ENCODE measurements at regions not wholly inside any gene's neighbourhood (a gene's known extent, or its start where the extent isn't known, plus 50 kb on each side); places are given as distances from the start of the nearest gene placed in this dataset.

- H3K27ac ChIP-seq, result no peak overlapping the region
- no peak overlapping the region for H3K4me3 ChIP-seq
- H3K36me3 ChIP-seq, result peaks cover 0 to 27% (median 0%) of the 10 kb centered on the region in 3 donors
- no peaks in the 10 kb centered on the region for H3K27me3 ChIP-seq
- TF ChIP-seq POLR2A (IDR thresholded peaks at IDR 0.05) (no peak), EP300 (IDR thresholded peaks at IDR 0.05) (no peak), CTCF (IDR thresholded peaks at IDR 0.05) (no peak)
- DNase-seq (ENCODE audit: low spot score in 2 of 2), result no peak
- H3K9me3 ChIP-seq, result peaks cover 0 to 27% (median 0%) of the 10 kb centered on the region in 4 donors
- H3K4me1 ChIP-seq, result peaks cover 0 to 6% (median 0%) of the 10 kb centered on the region in 4 donors
Measured at GRCh38 chr16:85184404-85184803, 72.1 kb upstream of the CIBAR2 start.

GRCh38 chr16:85185303-85186100, 73.2 kb upstream of the CIBAR2 start:
- Histone ChIP-seq H3K4me1 (peaks cover 0 to 6% (median 0%) of the 10 kb centered on the region in 4 donors), H3K4me3 (no peak overlapping the region), H3K9me3 (peaks cover 0 to 38% (median 4%) of the 10 kb centered on the region in 4 donors), H3K36me3 (peaks cover 0 to 27% (median 0%) of the 10 kb centered on the region in 3 donors), H3K27me3 (no peaks in the 10 kb centered on the region), H3K27ac (no peak overlapping the region)
- TF ChIP-seq CTCF (IDR thresholded peaks at IDR 0.05) (no peak), POLR2A (IDR thresholded peaks at IDR 0.05) (no peak), EP300 (IDR thresholded peaks at IDR 0.05) (no peak)
- 84 to 85% methylated on average over 17 to 22 of the region's 22 CpGs for WGBS, 2 donors
- no peak for DNase-seq (ENCODE audit: low spot score in 2 of 2)

- TF ChIP-seq EP300 (IDR thresholded peaks at IDR 0.05) (no peak), CTCF (IDR thresholded peaks at IDR 0.05) (no peak), POLR2A (IDR thresholded peaks at IDR 0.05) (no peak)
- peaks cover 0 to 40% (median 4%) of the 10 kb centered on the region in 4 donors for H3K9me3 ChIP-seq
- no peak overlapping the region for H3K4me3 ChIP-seq
- peaks cover 0 to 27% (median 0%) of the 10 kb centered on the region in 3 donors for H3K36me3 ChIP-seq
- WGBS, 2 donors, result 56 to 89% methylated on average over 5 to 13 of the region's 13 CpGs
- H3K4me1 ChIP-seq, result peaks cover 0 to 6% (median 0%) of the 10 kb centered on the region in 4 donors
- no peak for DNase-seq (ENCODE audit: low spot score in 2 of 2)
- H3K27me3 ChIP-seq, result no peaks in the 10 kb centered on the region
- no peak overlapping the region for H3K27ac ChIP-seq
Measured at GRCh38 chr16:85187002-85187401, 74.7 kb upstream of the CIBAR2 start.

DNA sequence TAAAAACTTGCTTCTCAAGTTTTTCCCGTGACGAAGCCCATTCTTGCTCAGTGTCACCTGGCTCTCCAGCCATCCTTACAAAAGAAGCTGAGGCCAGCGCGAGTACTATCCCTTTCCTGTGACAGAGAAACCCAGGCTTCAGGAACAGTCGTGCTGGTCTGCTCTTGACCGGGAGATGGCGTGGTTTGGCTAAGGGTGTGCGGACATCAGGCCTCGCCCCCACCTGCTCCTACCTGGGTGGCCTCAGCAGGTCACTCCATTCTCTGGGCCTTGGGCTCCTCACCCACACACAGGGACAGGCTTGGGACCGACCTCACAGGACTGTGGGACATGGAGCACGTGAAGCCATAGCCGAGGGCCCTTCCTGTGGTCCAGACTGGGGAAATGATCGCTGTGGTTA, 75.2 kb upstream of the CIBAR2 start:
- TF ChIP-seq EP300 (IDR thresholded peaks at IDR 0.05) (no peak), POLR2A (IDR thresholded peaks at IDR 0.05) (no peak), CTCF (IDR thresholded peaks at IDR 0.05) (no peak)
- Histone ChIP-seq H3K36me3 (peaks cover 0 to 27% (median 0%) of the 10 kb centered on the region in 3 donors), H3K27ac (no peak overlapping the region), H3K4me1 (peaks cover 0 to 6% (median 0%) of the 10 kb centered on the region in 4 donors), H3K9me3 (peaks cover 0 to 40% (median 4%) of the 10 kb centered on the region in 4 donors), H3K4me3 (no peak overlapping the region), H3K27me3 (no peaks in the 10 kb centered on the region)
- 76 to 86% methylated on average over 13 of the region's 13 CpGs for WGBS, 2 donors
- no peak for DNase-seq (ENCODE audit: low spot score in 2 of 2)

DNA sequence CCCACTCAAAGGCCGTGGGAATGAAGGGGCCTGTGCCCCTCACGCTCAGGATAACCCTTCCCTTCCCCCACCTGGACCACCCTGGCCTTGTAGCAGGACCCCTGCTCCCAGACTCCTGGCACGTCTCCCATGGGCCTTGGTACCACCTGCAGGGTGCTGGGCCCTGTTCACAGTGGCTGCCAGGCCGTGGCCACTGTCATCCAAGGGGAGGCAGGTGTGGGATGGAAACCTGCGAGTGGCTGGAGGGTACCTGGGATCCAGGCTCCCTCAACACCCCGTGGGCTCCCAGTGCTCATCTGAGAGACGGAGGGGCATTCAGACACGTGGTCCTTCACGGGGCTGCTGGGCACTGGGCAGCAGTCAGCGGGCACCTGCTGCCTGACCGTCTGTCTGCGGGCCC, 75.6 kb upstream of the CIBAR2 start:
- Histone ChIP-seq H3K4me1 (peaks cover 0 to 10% (median 0%) of the 10 kb centered on the region in 4 donors), H3K4me3 (no peak overlapping the region), H3K36me3 (peaks cover 0 to 27% (median 0%) of the 10 kb centered on the region in 3 donors), H3K9me3 (peaks cover 0 to 40% (median 4%) of the 10 kb centered on the region in 4 donors), H3K27me3 (no peaks in the 10 kb centered on the region), H3K27ac (no peak overlapping the region)
- 93 to 98% methylated on average over 11 to 12 of the region's 12 CpGs for WGBS, 2 donors
- TF ChIP-seq EP300 (IDR thresholded peaks at IDR 0.05), result no peak
- DNase-seq (ENCODE audit: low spot score in 2 of 2), result no peak
